Stimulated activated CD4-positive, alpha-beta T cell treated with anti-CD3 and anti-CD28 coated beads, Interleukin-4, amount 100 ng/mL, for 24 hours (primary cell): ENCODE measurements at regions not wholly inside any gene's neighbourhood (a gene's known extent, or its start where the extent isn't known, plus 50 kb on each side); places are given as distances from the start of the nearest gene placed in this dataset.
A peak's percentile ranks its signal among the peaks of the same experiment; 100 is the strongest.

Source experiments
- DNase-seq: peaks from one replicate; pipeline ENCODE4 v3.0.0-alpha.2; 2020

- DNase-seq = no peak
Measured at GRCh38 chr7:45986355-45987298, 65.6 kb upstream of the IGFBP3 start.

DNA sequence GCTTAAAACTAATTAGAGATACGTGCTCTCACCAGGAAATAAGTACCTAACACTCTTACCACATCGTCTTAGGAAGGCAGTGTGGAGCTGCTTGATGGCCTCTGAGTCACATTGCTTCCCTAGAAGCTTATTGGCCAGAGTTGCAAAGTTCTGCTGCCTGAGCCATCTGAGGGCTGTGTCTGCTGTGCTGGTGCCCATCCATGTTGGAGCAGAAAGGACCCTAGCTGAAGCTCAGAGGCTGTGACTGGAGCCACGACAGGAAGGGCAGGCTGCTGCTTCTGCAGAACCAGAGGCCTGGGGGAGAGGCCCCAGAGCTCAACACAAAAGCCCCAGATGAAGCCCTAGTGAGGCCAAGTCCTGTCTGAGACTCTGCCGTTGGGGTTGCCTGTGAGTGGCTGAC, 64.8 kb upstream of the IGFBP3 start:
- no peak for DNase-seq

DNA sequence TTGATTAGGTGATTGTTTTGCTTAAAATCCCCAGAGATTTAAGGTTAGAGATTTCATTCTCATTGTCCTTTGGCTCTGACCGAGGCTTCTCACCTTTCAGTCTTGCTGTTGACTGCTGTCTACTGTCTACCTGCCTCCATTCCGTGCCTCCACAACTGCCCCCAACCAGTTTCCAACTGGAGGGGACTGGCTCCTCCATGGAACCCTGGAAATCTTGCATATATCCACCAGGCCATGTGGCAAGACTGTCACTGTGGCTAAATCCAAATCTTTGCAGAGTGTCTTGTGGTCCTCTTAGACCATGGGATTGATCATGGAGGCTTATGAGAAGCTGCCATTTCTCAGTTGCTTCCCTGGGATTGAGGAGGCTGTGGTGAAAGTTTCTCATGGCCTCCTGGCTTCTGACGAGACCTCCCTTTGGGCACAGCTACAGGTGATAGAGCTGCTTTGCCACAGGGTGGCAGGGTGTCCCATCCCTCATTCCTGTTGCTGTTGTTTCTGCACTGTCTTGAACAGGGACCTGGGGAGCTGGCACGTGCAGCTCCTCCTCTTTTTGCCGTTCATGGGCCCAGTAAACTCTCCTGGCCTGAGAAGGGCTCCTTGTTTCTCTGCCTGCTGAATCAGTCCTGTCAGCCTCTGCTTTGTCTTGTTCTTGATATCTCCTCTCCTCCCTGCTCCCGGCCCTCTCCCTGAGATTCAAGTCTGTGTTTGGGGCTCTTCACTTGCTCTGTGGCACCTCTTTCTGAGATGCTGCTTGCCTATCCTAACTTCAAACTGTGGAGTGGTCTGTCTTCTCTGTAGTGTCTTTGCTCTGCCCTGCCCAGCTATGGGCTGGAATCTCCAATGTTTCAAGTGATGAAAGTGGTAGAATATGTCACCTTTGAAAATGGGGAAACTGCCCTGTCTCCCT, 63.6 kb upstream of the IGFBP3 start:
- no peak for DNase-seq

DNA sequence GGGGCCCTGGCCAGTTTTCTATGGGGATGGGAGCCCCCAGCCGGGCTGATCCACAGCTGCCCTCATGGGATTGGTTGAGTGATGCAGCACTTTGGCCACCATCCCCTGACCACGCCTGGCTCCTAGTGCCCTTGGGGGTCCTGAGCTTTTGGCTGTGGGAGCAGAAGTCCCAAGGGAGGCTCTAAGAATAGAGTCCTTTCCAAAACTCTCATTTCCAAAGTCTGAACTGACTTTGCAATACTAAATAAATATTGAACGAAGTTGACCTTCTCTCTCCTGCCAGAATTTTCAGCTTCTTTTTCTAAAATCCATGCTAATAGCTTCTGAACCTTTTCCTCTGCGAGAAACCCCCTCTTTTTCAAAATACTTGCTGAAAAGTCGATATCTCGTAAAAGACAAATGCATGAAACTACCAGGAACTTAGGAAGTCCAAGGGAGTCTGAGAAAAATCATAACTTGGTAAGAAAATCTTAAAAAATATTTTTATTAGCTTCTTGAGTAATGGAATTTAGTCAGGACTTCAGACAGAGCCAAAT, 62.7 kb upstream of the IGFBP3 start:
- no peak for DNase-seq

DNA sequence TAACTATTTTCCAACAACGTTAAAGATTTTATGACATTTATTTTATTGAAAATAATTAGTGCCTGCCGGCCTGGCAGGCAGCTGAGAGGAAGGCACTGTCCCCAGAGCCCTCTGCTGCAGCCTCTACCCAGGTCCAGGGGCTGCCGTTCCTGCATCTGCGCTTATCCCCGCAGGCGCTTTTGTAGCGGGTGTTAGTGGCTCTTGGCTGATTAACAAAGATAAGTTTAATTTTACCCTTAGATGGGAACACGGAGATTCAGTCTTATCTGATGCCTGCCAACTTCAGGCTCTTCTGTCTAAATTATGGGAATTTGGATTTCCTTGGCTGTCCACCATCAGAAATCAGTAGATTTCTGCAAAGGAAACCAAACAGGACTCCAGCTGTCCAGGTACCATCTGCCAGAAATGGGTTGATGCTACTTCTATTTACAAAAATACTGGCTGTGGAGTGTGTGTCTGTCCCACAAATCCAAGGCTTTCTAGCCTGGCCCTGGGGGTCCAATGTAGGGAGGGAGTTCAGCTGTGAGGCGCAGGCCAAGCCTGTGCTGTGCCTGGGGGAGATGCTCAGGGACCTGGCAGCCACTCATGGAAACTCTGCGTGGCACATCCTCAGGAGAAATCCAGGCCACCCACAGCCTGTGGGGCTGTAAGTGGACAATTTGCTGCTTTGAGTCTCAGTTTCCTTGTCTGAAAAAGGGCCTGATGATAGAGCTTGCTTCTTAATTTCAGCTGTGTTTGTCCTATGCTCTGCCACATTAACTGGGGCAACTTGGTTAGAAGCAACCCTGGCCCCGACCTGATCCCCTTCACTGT, 62.0 kb upstream of the IGFBP3 start:
- DNase-seq = no peak

DNA sequence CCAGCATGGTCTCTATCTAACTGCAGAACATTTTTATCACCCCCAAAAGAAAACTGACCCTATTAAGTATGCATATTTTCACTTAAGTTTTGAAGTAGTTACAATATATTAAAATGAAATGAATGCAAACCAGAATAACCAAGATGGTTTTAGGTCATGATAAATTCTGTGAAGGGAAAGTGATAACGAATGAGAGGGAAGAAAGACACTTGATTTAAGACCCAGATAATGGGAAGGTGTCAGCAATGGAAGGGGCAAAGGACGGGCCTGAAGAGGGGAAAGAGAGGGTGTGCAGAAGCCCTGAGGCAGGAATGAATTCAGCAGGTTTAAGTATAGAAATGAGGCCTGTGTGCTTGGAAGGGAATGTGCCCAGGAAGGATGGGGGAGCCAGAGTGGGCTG, 61.1 kb upstream of the IGFBP3 start:
- no peak for DNase-seq

GRCh38 chr7:45980973-45981372, 59.9 kb upstream of the IGFBP3 start:
- no peak for DNase-seq

GRCh38 chr7:45980181-45980905, 59.3 kb upstream of the IGFBP3 start:
- no peak for DNase-seq

- DNase-seq = no peak
Measured at GRCh38 chr7:45979275-45980180, 58.5 kb upstream of the IGFBP3 start.

DNA sequence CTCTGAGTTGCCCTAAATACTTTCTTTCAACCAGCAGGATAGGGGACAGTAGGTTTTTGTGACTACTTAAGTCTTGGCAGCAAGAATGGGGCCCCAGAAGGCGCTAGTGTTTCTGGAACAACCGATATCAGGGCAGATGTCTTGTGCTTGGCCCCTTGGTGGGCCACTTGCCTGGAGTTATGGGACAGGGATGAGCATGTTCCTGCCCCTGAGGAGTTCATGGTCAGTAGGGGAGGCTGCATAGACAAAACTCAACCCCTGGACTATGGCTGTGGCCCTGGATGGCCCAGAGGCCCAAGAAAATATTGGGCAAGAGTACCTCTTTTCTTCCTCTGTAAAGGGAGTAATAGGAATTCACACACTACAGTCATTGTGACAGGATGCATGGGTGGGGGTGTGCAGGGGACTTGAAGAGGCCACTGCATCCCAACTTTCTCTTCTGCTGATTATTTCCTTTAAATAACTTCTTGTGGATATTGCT, 57.7 kb upstream of the IGFBP3 start:
- DNase-seq = no peak

DNA sequence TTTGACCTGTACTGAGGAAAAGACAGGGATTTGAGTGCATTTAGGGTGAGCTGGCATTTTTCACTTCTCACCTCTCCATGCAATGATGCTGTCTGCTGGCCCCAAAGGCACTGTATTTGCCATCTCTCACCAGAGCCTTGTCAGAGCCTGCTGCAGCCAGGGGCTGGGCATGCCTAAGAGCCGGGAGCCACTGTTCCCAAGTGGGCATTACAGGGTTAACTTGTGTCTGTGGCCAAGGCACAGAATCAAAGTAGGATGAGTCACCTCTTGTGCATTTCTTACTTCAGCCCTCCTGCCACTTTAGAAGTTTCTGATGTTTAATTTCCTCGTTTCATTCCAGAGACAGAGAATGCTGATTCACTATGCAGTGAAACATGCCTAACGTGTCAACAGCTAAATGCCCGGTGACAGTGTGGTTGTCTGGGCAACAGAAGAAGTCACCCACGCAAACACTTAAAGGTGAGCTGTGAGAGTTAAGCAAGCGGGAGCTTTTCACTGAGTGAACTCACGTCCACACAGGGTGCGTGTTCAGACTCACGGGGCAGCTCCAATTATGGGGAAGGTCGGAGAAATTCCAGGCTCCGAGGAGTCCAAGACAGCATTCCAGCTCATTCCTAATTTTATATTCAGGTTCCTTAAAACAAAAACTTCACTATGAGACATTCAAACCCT, 57.1 kb upstream of the IGFBP3 start:
- DNase-seq = peak; percentile 5

GRCh38 chr7:45977256-45977780, 56.2 kb upstream of the IGFBP3 start:
- DNase-seq = no peak

DNA sequence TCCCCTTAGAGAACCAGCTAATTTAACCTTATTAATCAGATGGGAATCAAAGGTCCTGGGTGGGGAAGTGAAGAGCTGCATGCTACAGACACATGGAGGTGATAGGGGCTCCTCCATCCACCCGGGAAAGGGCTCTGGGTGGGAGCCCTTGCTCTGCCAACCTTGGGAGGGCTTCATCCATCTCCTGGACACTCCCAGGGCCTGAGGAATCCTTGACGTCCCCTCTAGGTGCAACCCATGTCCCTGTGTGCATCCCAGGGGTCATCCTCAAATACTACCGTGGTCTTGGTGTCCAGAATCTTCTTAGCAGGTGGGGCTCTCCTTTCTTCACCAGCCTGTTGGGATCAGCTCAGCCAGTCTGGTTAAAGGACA, 55.4 kb upstream of the IGFBP3 start:
- DNase-seq = no peak

- DNase-seq = no peak
Measured at GRCh38 chr7:45975847-45976484, 54.9 kb upstream of the IGFBP3 start.

DNA sequence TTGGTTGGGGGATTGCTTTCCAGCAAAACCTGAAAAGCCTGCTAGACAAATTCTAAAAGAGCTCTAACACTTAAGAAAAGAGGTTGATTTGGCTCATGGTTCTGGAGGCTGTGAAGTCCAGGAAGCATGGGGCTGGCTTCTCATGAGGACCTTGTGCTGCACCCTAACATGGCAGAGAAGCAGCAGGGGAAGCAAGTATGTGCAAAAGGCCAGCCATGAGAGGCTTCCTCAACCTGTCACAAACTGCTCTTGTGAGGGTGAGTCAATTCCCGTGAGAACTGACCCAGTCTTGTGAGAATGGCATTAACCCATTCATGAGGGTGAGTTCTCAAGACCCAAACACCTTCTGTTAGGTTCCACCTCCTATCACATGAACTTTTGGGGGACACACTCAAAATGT, 54.3 kb upstream of the IGFBP3 start:
- DNase-seq = no peak

DNA sequence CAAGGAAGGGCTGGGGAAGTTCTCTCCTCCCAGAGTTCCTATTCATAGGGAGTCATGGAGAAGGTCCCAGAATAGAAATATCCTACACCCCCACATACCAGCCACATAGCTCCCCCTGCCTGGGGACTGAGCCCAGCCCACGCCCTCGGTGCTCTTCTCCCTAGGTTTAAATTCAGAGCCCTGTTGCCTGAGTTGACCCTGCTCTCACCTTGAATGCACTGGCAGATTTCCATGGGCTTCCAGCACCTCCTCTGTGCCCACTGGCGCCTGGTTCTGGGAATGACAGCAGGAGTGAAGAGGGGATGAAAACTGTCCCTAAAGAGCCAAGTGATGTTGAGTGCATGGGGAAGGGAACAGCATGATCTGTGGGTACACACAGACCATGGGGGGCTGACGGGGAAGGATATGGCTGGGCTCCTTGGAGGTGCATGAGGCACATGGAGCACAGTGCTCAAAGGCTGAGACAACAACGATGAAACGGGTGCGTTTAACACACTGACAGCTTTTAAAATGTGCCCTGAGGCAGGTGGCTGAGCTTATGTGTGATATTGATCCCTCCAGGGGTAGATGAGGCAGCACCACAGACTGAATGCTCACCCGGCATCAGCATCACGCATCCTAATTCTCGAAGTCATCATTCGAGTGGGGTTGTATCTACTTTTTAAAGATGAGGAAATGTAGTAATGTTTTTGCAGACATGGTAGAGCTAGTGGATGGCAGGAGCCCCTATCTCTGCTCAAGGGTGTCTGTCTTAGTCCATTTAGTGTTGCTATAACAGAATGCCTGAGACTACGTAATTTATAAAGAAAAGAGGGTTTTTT, 53.7 kb upstream of the IGFBP3 start:
- no peak for DNase-seq

GRCh38 chr7:45973725-45974532, 52.9 kb upstream of the IGFBP3 start:
- no peak for DNase-seq
